HCT116 (cell line): ENCODE measurements at regions not wholly inside any gene's neighbourhood (a gene's known extent, or its start where the extent isn't known, plus 50 kb on each side); places are given as distances from the start of the nearest gene placed in this dataset.

Source experiments
- ATAC-seq: fragments of 200-7000 bp; cut with Tn5 transposase; 2 replicates; pipeline ENCODE4 v1.9.1; 2020; ENCODE audit warnings: mild to moderate bottlenecking, moderate library complexity
- BruUV-seq: library from RNA; stranded (reverse); fragments of 400-500 nt; replicated peaks from 2 replicates; lab custom pipeline; 2021; lab: Mats Ljungman, UMichigan
- CTCF ChIA-PET: fragments of 300-600 bp; sonication (Branson Sonifier 250); formaldehyde crosslinking; loops from one replicate; lab custom pipeline; 2021; ENCODE audit warnings: antibody characterized with exemption; lab: Charles Lee
- POLR2A ChIA-PET: fragments of 300-600, 350-600 bp; sonication (Branson Sonifier 250); formaldehyde crosslinking; loops from one replicate; lab custom pipeline; 2021; ENCODE audit warnings: antibody characterized with exemption; lab: Charles Lee
- RAD21 ChIA-PET, 2 experiments: fragments of 300-600 bp; sonication (Branson Sonifier 250); formaldehyde crosslinking; loops; one replicate each; lab custom pipeline; 2023; ENCODE audit warnings: low total read pairs in 2 of 2; ENCODE audit not compliant: uncharacterized antibody in 2 of 2, unreplicated experiment in 2 of 2, low non-redundant PET in 1 of 2; lab: Charles Lee
- DNase-seq: peaks from one replicate; pipeline ENCODE4 v3.0.0-alpha.2; 2010; ENCODE audit warnings: low read depth, low spot score
- H2AFZ ChIP-seq: fragments of 200-600 bp; shearing (Covaris generic), sonication (generic); 2 replicates; pipeline ENCODE4 v1.6.1; 2017; ENCODE audit warnings: low read depth, mixed run types, mixed read lengths, antibody characterized with exemption, low read length; ENCODE audit not compliant: poor library complexity, severe bottlenecking
- H3K27ac ChIP-seq: 2 replicates; pipeline ENCODE4 v1.5.1; 2012; ENCODE audit warnings: low read depth, low read length
- H3K27me3 ChIP-seq: fragments of 200-600 bp; sonication (generic); 2 replicates; pipeline ENCODE4 v1.6.1; 2016; ENCODE audit warnings: mixed run types, low read length, mixed read lengths; ENCODE audit not compliant: insufficient read depth
- H3K36me3 ChIP-seq, 2 experiments: fragments of 200-500 bp in 1 of 2; fragments of 200-600 bp in 1 of 2; sonication (Bioruptor generic) in 1 of 2; sonication (generic) in 1 of 2; 2 replicates each; pipeline versions ENCODE4 v1.5.1 to v1.6.1; 2014 to 2016; ENCODE audit warnings: low read length in 2 of 2, inconsistent platforms in 1 of 2, mixed read lengths in 1 of 2, mixed run types in 1 of 2; ENCODE audit not compliant: insufficient read depth in 2 of 2, control insufficient read depth in 1 of 2
- H3K4me1 ChIP-seq, 2 experiments: fragments of 200-600 bp in 1 of 2; sonication (generic) in 1 of 2; 2 replicates each; pipeline versions ENCODE4 v1.5.1 to v1.6.1; 2012 to 2017; ENCODE audit warnings: low read length in 2 of 2, inconsistent platforms in 1 of 2, mild to moderate bottlenecking in 1 of 2, mixed read lengths in 1 of 2, mixed run types in 1 of 2, moderate library complexity in 1 of 2; ENCODE audit not compliant: insufficient read depth in 2 of 2, control insufficient read depth in 1 of 2
- H3K4me2 ChIP-seq: fragments of 200-600 bp; sonication (generic); 2 replicates; pipeline ENCODE4 v1.6.1; 2017; ENCODE audit warnings: mixed run types, low read length, mixed read lengths
- H3K4me3 ChIP-seq, 2 experiments: fragments of 200-600 bp in 1 of 2; sonication (generic) in 1 of 2; replicated peaks in 1 of 2; 2 replicates each; pipeline ENCODE4 v1.5.1; 2011 to 2016; ENCODE audit warnings: low read length in 2 of 2, control low read depth in 1 of 2, low read depth in 1 of 2, mild to moderate bottlenecking in 1 of 2, mixed read lengths in 1 of 2, mixed run types in 1 of 2
- H3K79me2 ChIP-seq: fragments of 200-600 bp; sonication (generic); 2 replicates; pipeline ENCODE4 v1.6.1; 2017; ENCODE audit warnings: mild to moderate bottlenecking, mixed run types, low read length, moderate library complexity, mixed read lengths; ENCODE audit not compliant: insufficient read depth
- H3K9ac ChIP-seq: fragments of 200-600 bp; sonication (generic); 2 replicates; pipeline ENCODE4 v1.6.1; 2016; ENCODE audit warnings: low read length, mixed read lengths
- H3K9me2 ChIP-seq: fragments of 200-600 bp; sonication (generic), shearing (Covaris generic); 2 replicates; pipeline ENCODE4 v1.6.1; 2017; ENCODE audit warnings: mixed run types, mild to moderate bottlenecking, moderate library complexity; ENCODE audit not compliant: insufficient read depth
- H3K9me3 ChIP-seq, 2 experiments: fragments of 200-500 bp in 1 of 2; fragments of 200-600 bp in 1 of 2; sonication (Bioruptor generic) in 1 of 2; sonication (generic) in 1 of 2; 2 replicates each; pipeline ENCODE4 v1.6.1; 2014 to 2017; ENCODE audit warnings: low read length in 2 of 2, mixed read lengths in 2 of 2, inconsistent platforms in 1 of 2, low read depth in 1 of 2, mild to moderate bottlenecking in 1 of 2, mixed run types in 1 of 2, moderate library complexity in 1 of 2; ENCODE audit not compliant: control insufficient read depth in 1 of 2, insufficient read depth in 1 of 2
- H4K20me1 ChIP-seq: fragments of 200-600 bp; sonication (generic), shearing (Covaris generic); 2 replicates; pipeline ENCODE4 v1.6.1; 2017; ENCODE audit warnings: mixed run types, mild to moderate bottlenecking, moderate library complexity; ENCODE audit not compliant: insufficient read depth
- ATF3 ChIP-seq: IDR thresholded peaks from 2 replicates; pipeline ENCODE4 v1.6.1; 2012
- CTCF ChIP-seq, 3 experiments: fragments of 200-600 bp in 1 of 3; sonication (generic) in 1 of 3; IDR thresholded peaks in 2 of 3; conservative IDR thresholded peaks in 1 of 3; 2 replicates each; pipeline ENCODE4 v1.5.1; 2012 to 2017; ENCODE audit warnings: low read depth in 2 of 3, low read length in 2 of 3, antibody characterized with exemption in 1 of 3, borderline replicate concordance in 1 of 3, control low read depth in 1 of 3, mild to moderate bottlenecking in 1 of 3, mixed read lengths in 1 of 3, mixed run types in 1 of 3, moderate library complexity in 1 of 3; ENCODE audit not compliant: insufficient read depth in 1 of 3
- ELF1 ChIP-seq: IDR thresholded peaks from 2 replicates; pipeline ENCODE4 v1.6.1; 2012; ENCODE audit warnings: low read depth, borderline replicate concordance
- EZH2phosphoT487 ChIP-seq: fragments of 200-600 bp; IDR thresholded peaks from 2 replicates; pipeline ENCODE4 v1.6.1; 2018; ENCODE audit warnings: antibody characterized with exemption, borderline replicate concordance
- FOSL1 ChIP-seq: IDR thresholded peaks from 2 replicates; pipeline ENCODE4 v1.6.1; 2012; ENCODE audit warnings: low read depth
- JUND ChIP-seq: IDR thresholded peaks from 2 replicates; pipeline ENCODE4 v1.6.1; 2012
- MAX ChIP-seq: IDR thresholded peaks from 2 replicates; pipeline ENCODE4 v1.6.1; 2012
- POLR2A ChIP-seq: IDR thresholded peaks from 2 replicates; pipeline ENCODE4 v1.7.0; 2011; ENCODE audit warnings: borderline replicate concordance; ENCODE audit not compliant: insufficient read depth, insufficient read length; ENCODE audit errors: extremely low read depth
- POLR2AphosphoS5 ChIP-seq: IDR thresholded peaks from 2 replicates; pipeline ENCODE4 v1.6.1; 2011; ENCODE audit warnings: mild to moderate bottlenecking, low read depth, low read length, moderate library complexity
- REST ChIP-seq: IDR thresholded peaks from 2 replicates; pipeline ENCODE4 v1.6.1; 2012; ENCODE audit warnings: low read depth
- SIN3A ChIP-seq: IDR thresholded peaks from 2 replicates; pipeline ENCODE4 v1.6.1; 2012; ENCODE audit warnings: low read depth
- SP1 ChIP-seq: IDR thresholded peaks from 2 replicates; pipeline ENCODE4 v1.6.1; 2012; ENCODE audit warnings: low read depth
- SRF ChIP-seq: IDR thresholded peaks from 2 replicates; pipeline ENCODE4 v1.6.1; 2012; ENCODE audit warnings: low read depth
- TCF7L2 ChIP-seq: IDR thresholded peaks from 2 replicates; pipeline ENCODE4 v1.7.0; 2011; ENCODE audit warnings: borderline replicate concordance, inconsistent platforms; ENCODE audit not compliant: insufficient read depth, insufficient read length; ENCODE audit errors: extremely low read depth
- YY1 ChIP-seq: IDR thresholded peaks from 2 replicates; pipeline ENCODE4 v1.6.1; 2011; ENCODE audit warnings: low read length, low read depth, moderate library complexity, mild to moderate bottlenecking; ENCODE audit not compliant: insufficient replicate concordance; ENCODE audit errors: extremely low read depth
- ZBTB33 ChIP-seq: IDR thresholded peaks from 2 replicates; pipeline ENCODE4 v1.6.1; 2011; ENCODE audit warnings: mild to moderate bottlenecking, low read length, moderate library complexity; ENCODE audit not compliant: insufficient replicate concordance; ENCODE audit errors: extremely low read depth
- ZNF274 ChIP-seq: fragments of 200-500 bp; sonication (Bioruptor generic); IDR thresholded peaks from 2 replicates; pipeline ENCODE4 v1.6.1; 2014; ENCODE audit warnings: mild to moderate bottlenecking, low read depth, low read length, inconsistent platforms
- intact Hi-C: fragments of 100-400 bp; cut with micrococcal nuclease; formaldehyde crosslinking; loops from 2 replicates; pipeline ENCODE4 v1.10.0; 2022

- Histone ChIP-seq H3K9me2 (no peaks in the 10 kb centered on the region), H3K27ac (no peak overlapping the region), H3K79me2 (no peaks in the 10 kb centered on the region), H3K27me3 (no peaks in the 10 kb centered on the region), H3K36me3 (no peaks in the 10 kb centered on the region), H4K20me1 (no peaks in the 10 kb centered on the region), H3K9me3 (no peaks in the 10 kb centered on the region), H3K4me3 (no peak overlapping the region), H2AFZ (no peak overlapping the region), H3K4me1 (no peaks in the 10 kb centered on the region), H3K4me2 (no peak overlapping the region), H3K9ac (no peak overlapping the region)
- DNase-seq (no peak), ATAC-seq (no peak)
- RAD21 ChIA-PET, result no interaction called here
- intact Hi-C loops, result no loop called here
- no TSS peak for BruUV-seq
- no peak for TF ChIP-seq REST
- no peak for TF ChIP-seq YY1
- no peak for TF ChIP-seq TCF7L2
- no peak for TF ChIP-seq POLR2AphosphoS5
- no peak for TF ChIP-seq SRF
- TF ChIP-seq SIN3A, result no peak
- TF ChIP-seq ATF3, result no peak
- TF ChIP-seq ELF1, result no peak
- no peak for TF ChIP-seq SP1
- no peak for TF ChIP-seq ZNF274
- TF ChIP-seq FOSL1, result no peak
- no peak for TF ChIP-seq ZBTB33
- TF ChIP-seq EZH2phosphoT487, result no peak
- TF ChIP-seq MAX, result no peak
- TF ChIP-seq POLR2A, result no peak
- TF ChIP-seq JUND, result no peak
- no peak for TF ChIP-seq CTCF (IDR thresholded peaks at IDR 0.05 in 2 of 3, conservative IDR thresholded peaks at IDR 0.05 in 1 of 3; ENCODE audit: borderline replicate concordance in 1 of 3, insufficient read depth in 1 of 3, low read depth in 2 of 3, low read length in 2 of 3)
- CTCF ChIA-PET, result interaction anchor here (1.3 kb wide), 1 partner anchor 27 kb away, joined by 5 read pairs; no protein-coding TSS in a partner anchor
- POLR2A ChIA-PET, result no interaction called here
These were observed 169.6 kb upstream of the GSE1 start for GRCh38 chr16:85443531-85443930.
